ENCODE measurements at regions not wholly inside any gene's neighbourhood (a gene's known extent, or its start where the extent isn't known, plus 50 kb on each side); places are given as distances from the start of the nearest gene placed in this dataset.

DNA sequence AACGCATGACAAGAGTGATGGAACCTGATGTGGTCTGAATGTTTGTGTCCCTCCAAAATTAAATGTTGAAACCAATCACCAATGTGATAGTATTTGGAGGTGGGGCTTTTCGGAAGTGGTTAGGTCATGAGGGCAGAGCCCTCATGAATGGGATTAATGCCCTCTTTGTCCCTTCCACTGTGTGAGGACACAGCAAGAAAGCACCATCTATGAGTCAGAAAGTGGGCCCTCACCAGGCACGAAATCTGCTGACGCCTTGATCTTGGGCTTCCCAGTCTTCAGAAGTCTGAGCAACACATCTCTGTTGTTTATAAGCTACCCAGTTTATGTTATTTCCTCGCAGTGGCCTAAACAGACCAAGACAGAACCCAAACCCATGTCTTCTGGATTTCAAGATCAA, 244.0 kb upstream of the JAG1 start:
- Histone ChIP-seq H3K18ac (ENCODE audit: extremely low read depth, low read length) (no peak overlapping the region), H3K27me3 (replicated peaks in 1 of 4; ENCODE audit: control insufficient read depth in 3 of 4, extremely low read depth in 1 of 4, insufficient read depth in 3 of 4, low read length in 3 of 4) (no peaks in the 10 kb centered on the region), H2BK15ac (ENCODE audit: low read length) (no peak overlapping the region), H3K4ac (replicated peaks; ENCODE audit: insufficient read length, low read depth, low read length) (no peak overlapping the region), H3K14ac (ENCODE audit: insufficient read length) (no peak overlapping the region), H3K79me2 (ENCODE audit: control insufficient read depth in 1 of 2, insufficient read depth in 2 of 2, low read length in 2 of 2) (no peaks in the 10 kb centered on the region), H3K4me2 (ENCODE audit: insufficient read depth in 1 of 2, low read depth in 2 of 2, low read length in 2 of 2) (no peak overlapping the region), H2AK5ac (ENCODE audit: low read depth, low read length) (no peak overlapping the region), H3K23ac (ENCODE audit: insufficient read length) (no peak overlapping the region), H4K91ac (replicated peaks; ENCODE audit: insufficient read length, low read length) (no peak overlapping the region), H3K9ac (replicated peaks in 1 of 4; ENCODE audit: extremely low read depth in 1 of 4, low read depth in 3 of 4, low read length in 3 of 4) (no peak overlapping the region), H4K8ac (ENCODE audit: extremely low read depth, insufficient read depth, low read length) (no peak overlapping the region), H2AFZ (ENCODE audit: low read length) (no peak overlapping the region), H4K20me1 (replicated peaks in 1 of 2; ENCODE audit: control insufficient read depth in 1 of 2, insufficient read depth in 2 of 2, low read length in 2 of 2) (no peaks in the 10 kb centered on the region), H3K56ac (replicated peaks; ENCODE audit: insufficient read length, low read depth, low read length) (no peak overlapping the region), H2BK12ac (ENCODE audit: low read depth, low read length) (no peak overlapping the region), H3K23me2 (ENCODE audit: low read depth, low read length) (no peaks in the 10 kb centered on the region; the same call in 1 of the 2 replicates), H4K5ac (ENCODE audit: insufficient read length, low read depth, low read length) (no peak overlapping the region), H2BK20ac (ENCODE audit: low read length) (no peak overlapping the region), H3K79me1 (ENCODE audit: low read depth, low read length) (no peaks in the 10 kb centered on the region), H2BK5ac (ENCODE audit: low read depth, low read length) (no peak overlapping the region), H3K4me3 (ENCODE audit: extremely low read depth in 1 of 4, insufficient read depth in 2 of 4, low read depth in 3 of 4, low read length in 4 of 4) (no peak overlapping the region), H3K27ac (ENCODE audit: low read depth, low read length) (no peak overlapping the region), H3K4me1 (replicated peaks in 1 of 4; ENCODE audit: control insufficient read depth in 3 of 4, insufficient read depth in 4 of 4, low read length in 3 of 4) (no peaks in the 10 kb centered on the region; a peak in 1 of 7 replicates), H3K36me3 (ENCODE audit: control insufficient read depth in 2 of 4, insufficient read depth in 4 of 4, low read length in 3 of 4) (no peaks in the 10 kb centered on the region), H3K9me3 (ENCODE audit: insufficient read depth in 2 of 2, low read depth in 1 of 2, low read length in 1 of 2) (no peaks in the 10 kb centered on the region), H2BK120ac (replicated peaks; ENCODE audit: low read depth, low read length) (no peak overlapping the region)
- no peak for FAIRE-seq
- TF ChIP-seq EP300 (IDR thresholded peaks at IDR 0.05; ENCODE audit: borderline replicate concordance in 1 of 2, low read depth in 2 of 2, low read length in 2 of 2): no peak
- TF ChIP-seq, protein P1, sequence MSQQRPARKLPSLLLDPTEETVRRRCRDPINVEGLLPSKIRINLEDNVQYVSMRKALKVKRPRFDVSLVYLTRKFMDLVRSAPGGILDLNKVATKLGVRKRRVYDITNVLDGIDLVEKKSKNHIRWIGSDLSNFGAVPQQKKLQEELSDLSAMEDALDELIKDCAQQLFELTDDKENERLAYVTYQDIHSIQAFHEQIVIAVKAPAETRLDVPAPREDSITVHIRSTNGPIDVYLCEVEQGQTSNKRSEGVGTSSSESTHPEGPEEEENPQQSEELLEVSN (IDR thresholded peaks at IDR 0.05): no peak
- 94% methylated on average over 5 of the region's 5 CpGs; no CpG with 5 or more reads in 1 of the 2 experiments for WGBS, 2 experiments (ENCODE audit: extremely low coverage in 1 of 2, insufficient coverage in 1 of 2, insufficient read length in 1 of 2, insufficient replicate concordance in 2 of 2, low coverage in 1 of 2, low lambda C conversion rate in 2 of 2, missing lambda C conversion rate in 1 of 2)
- no peak for DNase-seq (ENCODE audit: low read depth in 1 of 2, low spot score in 2 of 2)
- CTCF ChIA-PET (ENCODE audit: partially characterized antibody): no interaction called here
- POLR2A ChIA-PET (ENCODE audit: partially characterized antibody): no interaction called here

Data from H1 (cell line).